Stimulated activated CD8-positive, alpha-beta memory T cell treated with anti-CD3 and anti-CD28 coated beads, Interleukin-2, amount 100 ng/mL, for 1 hour (primary cell): ENCODE measurements at regions not wholly inside any gene's neighbourhood (a gene's known extent, or its start where the extent isn't known, plus 50 kb on each side); places are given as distances from the start of the nearest gene placed in this dataset.
"Not testable (repeated sequence)": the region's sequence is repeated elsewhere in the genome, so short reads cannot be mapped to it uniquely, and the experiment has no call there.

Source experiments
- DNase-seq, 2 donors: peaks; one replicate each; pipeline ENCODE4 v3.0.0-alpha.2; 2020; ENCODE audit warnings: low read depth in 2 of 2

- no peak for DNase-seq
These were observed 188.4 kb downstream of the SATB1 start for GRCh38 chr3:18236726-18237125.

DNA sequence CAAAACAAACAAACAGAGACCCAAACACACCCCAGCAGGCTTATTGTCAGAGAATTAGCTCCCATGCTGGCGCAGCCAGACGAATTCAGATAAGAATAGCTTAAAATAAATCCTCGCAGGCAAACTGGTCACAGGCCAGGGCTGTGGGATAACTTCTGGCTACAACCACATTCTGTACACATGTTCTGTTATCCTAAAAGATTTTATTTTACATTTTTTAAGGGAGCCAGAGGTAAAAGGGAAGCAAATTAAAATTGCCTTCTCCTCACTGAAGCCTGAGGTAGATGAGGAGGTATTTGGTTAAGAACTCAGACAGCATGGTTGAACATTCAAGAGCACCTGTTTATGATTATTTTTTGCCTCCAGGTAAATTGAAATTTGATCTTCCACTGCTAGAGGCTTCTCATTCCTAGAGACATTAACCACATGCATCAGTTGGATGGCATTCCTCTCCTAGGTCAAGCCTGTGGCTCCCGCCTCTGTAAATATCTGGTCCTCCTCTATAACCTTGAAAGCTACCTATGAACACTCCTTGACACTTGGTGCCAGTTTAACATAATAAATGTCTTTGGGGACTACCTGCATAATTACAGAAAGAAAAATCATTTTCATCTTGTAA, 190.3 kb downstream of the SATB1 start:
- no peak for DNase-seq

GRCh38 chr3:18233987-18234716, 191.0 kb downstream of the SATB1 start:
- no peak for DNase-seq

- DNase-seq, result no peak
These were observed 192.8 kb downstream of the SATB1 start for GRCh38 chr3:18232317-18232716.

DNA sequence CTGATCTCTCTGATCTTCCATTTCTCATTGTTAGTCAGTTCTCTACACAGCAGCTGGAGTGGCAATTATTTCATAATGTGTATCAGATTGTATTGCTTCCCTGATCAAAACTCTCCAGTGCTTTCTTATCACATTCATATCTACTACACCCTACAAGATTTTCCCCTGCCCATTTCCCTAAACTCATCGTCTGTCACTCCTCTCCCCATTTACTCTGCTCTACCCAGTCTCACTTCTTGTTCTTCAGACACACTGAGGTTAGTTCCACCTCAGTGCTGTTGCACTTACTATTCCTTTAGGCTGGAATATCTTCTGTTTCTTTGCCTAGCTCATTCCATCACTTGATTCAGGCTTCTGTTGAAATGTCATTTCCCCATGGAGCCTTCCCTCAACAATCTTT, 197.1 kb downstream of the SATB1 start:
- DNase-seq, result no peak

DNA sequence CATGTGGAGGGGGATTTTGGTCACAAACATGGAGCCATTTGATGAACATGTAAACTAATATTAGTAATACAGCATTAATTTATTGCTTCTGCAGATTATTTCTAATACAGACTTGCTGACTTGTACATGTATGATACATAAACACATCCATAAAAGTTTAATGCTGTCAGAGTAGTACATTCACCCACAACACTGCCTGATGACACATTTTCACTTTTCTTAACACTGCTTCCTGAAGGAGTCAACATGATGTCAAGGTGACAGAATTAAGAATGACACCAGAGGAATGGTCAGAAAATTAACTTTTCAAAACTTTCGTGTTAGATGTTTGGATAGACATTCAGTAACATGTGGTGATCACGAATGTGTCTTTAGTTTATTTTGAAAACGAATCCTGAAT, 199.4 kb downstream of the SATB1 start:
- DNase-seq, result no peak

- DNase-seq, result no peak
These were observed 200.7 kb downstream of the SATB1 start for GRCh38 chr3:18224426-18224825.

DNA sequence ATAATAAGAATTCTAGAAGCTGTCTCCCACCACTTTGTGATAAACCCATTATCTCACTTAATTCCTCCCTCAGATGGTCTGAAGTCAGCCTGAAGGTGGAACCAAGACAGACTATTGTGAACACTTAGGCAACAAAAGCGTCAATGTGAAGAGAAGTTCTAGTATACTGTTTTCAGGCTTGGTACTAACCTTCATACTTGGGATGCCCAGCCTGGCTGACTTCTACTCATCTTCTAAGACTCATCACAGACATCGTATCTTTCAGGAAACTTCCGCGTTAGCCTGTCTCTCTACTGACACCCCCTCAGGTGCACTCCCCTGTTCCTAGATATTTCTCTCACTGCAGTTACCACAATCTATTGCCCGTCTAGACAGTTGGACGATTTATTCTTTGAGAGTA, 201.2 kb downstream of the SATB1 start:
- DNase-seq, result no peak

DNA sequence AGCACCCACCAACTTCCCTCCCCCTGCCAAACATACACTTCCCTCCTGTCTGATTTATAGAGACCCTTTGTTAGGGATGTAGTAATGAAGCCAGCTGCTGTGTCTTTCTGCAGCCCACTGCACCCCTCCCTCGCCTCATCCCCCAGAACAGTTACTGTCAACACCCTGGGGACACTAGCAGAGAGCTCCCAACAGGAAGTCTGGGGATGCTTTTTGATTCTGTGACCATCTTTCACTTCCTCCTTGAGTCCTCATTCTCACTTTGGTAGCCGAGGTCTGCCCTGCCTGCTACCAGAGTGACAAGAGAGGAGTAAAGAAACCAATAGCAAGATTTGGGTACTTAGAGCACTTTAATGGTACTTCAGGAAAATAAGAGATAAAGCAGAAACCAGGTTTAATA, 201.6 kb downstream of the SATB1 start:
- DNase-seq, result no peak

GRCh38 chr3:18222686-18223085, 202.5 kb downstream of the SATB1 start:
- no peak for DNase-seq

DNA sequence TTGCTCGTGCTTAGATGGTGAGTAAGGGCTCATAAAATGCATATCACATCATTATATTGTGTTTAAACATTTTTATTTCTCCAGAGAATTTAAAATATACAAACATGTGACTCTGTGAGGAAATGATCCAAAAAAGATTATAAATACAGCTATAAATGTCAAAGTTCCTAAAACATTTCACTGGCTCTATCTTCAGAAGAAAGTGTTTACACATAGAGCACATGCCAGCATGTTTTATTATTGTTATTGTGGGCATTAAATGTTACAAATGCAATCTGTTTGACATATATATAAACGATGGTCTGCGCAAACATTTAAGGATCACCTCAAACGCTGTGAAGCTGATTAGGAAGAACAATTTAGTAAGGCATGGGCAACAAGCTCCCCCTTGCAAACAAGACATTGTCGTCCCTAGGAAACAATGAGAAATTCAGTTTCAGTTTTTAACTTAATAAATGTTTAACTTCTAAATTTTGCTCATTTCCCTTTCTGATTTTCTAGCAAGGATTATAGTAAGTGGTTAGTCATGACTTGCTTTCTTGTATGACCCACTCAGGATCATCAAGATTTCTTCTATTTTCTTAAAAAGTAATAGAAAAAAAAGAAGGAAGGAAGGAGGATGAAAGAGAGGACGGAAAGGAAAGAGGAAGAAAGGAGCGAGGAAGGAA, 207.5 kb downstream of the SATB1 start:
- no peak for DNase-seq

DNA sequence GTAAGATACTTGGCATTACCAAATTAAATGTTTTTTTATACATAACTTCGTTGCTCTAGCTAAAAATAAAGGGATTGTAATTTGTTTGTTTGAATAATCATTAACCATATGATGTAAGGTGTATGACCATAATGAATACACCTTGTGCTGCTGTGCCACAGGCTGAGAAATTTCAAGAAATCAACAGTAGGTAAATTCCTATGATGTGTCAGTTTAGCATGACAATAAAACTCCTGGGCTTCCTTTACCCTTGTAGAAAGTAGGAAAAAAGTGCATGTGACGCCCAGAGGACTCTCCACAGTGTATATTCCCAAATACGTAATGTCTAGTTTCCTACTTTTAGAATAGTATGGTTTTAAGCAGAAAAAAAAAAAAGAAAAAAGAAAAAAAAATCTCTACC, 208.1 kb downstream of the SATB1 start:
- DNase-seq, result no peak

DNA sequence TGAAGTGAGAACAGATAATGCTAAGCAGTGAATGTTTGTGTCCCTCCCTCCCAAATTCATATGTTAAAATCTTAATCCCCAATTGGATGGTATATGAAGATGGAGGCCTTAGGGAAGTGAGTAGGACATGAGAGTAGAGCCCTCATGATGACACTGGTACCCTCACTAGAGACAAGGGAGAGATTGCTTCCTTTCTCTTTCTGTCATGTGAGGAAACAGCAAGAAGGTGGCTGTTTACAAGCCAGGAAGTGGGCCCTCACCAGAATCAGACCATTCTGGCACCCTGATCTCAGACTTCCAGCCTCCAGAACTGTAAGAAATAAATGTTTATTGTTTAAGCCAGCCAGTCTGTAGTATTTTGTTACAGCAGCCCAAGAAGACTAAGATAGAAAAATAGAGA, 209.5 kb downstream of the SATB1 start:
- no peak for DNase-seq

GRCh38 chr3:18211116-18211515, 214.0 kb downstream of the SATB1 start:
- DNase-seq, result no peak

- no peak for DNase-seq
These were observed 216.3 kb downstream of the SATB1 start for GRCh38 chr3:18208856-18209255.

DNA sequence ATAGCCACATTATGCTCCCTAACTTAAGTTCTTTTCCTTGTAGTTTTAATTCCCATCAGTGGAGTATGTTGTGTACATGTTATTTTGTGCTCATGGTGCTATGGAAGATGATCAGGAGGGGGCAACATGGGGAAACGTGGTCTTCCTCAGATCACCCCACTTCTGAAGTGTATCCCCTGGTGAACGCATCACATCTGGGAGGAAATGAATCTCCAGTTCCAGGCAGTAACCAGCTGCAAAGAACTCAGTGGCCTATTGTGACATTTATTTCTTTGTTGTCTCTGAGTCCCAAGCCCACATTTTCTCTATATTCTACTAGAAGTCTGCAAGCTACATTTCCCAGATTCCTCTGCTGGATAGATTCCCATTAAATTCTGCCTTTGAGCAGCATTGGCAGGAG, 217.0 kb downstream of the SATB1 start:
- no peak for DNase-seq

GRCh38 chr3:18207226-18207625, 217.9 kb downstream of the SATB1 start:
- DNase-seq, result no peak

DNA sequence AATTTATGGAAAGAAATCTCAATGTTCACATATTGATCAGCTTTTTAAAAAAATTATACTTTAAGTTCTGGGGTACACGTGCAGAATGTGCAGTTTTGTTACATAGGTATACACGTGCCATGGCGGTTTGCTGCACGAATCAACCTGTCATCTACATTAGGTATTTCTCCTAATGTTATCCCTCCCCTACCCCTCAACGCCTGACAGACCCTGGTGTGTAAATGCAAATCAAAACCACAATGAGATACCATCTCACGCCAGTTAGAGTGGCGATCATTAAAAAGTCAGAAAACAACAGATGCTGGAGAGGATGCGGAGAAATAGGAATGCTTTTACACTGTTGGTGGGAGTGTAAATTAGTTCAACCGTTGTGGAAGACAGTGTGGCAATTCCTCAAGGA, 219.4 kb downstream of the SATB1 start:
- not testable (repeated sequence) for DNase-seq

- no peak for DNase-seq
These were observed 223.8 kb downstream of the SATB1 start for GRCh38 chr3:18201315-18201714.

GRCh38 chr3:18199757-18200156, 225.4 kb downstream of the SATB1 start:
- DNase-seq, result no peak

- no peak for DNase-seq
These were observed 229.3 kb downstream of the SATB1 start for GRCh38 chr3:18195836-18196235.

DNA sequence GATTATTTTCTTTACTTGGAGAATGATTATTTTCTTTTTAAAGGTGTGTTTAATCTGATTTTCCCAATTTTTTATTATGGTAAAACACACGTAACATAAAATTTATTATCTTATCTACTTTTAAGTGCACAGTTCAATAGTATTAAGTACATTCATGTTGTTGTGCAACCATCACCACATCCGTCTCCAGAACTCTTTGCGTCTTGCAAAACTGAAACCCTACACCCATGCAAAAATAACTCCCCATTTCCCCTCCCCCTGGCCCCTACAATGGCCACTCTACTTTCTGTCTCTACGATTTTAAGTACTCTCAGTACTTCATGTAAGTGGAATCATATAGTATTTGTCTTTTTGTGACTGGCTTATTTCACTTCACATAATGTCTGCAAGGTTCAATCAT, 230.7 kb downstream of the SATB1 start:
- DNase-seq, result no peak

GRCh38 chr3:18190646-18191045, 234.5 kb downstream of the SATB1 start:
- no peak for DNase-seq
